ENCODE measurements at regions not wholly inside any gene's neighbourhood (a gene's known extent, or its start where the extent isn't known, plus 50 kb on each side); places are given as distances from the start of the nearest gene placed in this dataset.

DNA sequence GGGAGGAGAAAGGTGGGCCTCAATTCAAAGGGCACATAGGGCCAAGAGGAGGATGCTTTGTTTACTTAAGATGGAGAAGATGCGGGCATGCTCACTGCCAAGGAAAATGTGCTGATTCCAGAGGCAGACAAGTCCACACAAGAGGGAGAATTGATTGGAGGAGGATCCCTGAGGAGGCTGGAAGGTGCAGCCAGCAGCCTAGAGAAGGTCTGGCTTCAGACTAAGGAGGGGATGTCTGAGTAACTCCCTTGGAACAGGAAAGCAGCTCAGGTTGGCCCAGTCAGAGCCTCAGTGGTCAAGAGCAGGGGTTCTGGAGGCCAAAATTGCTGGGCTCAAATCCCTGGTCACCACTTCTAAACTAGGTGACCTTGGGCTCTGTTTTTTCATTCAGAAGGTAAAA, 265.5 kb upstream of the NCKAP5 start:
- Histone ChIP-seq H3K4me1 (ENCODE audit: control insufficient read depth, insufficient read depth, low read length) (peaks cover 26% of the 10 kb centered on the region), H3K14ac (replicated peaks; ENCODE audit: low read depth, low read length) (no peak overlapping the region), H4K20me1 (ENCODE audit: insufficient read depth, low read length) (no peaks in the 10 kb centered on the region), H2BK120ac (ENCODE audit: low read depth, low read length) (peak overlapping the region; percentile 52; the same call in 1 of the 2 replicates), H4K5ac (ENCODE audit: low read depth, low read length) (peak overlapping the region; percentile 35; the same call in 1 of the 2 replicates), H2BK5ac (ENCODE audit: low read depth, low read length, poor library complexity, severe bottlenecking) (no peak overlapping the region), H3K4me2 (ENCODE audit: low read depth, low read length) (no peak overlapping the region), H3K79me1 (ENCODE audit: low read depth in 1 of 2, low read length in 2 of 2) (peaks cover 0 to 23% of the 10 kb centered on the region in 2 experiments; a peak in 2 of 4 replicates), H3K9ac (ENCODE audit: low read depth, low read length) (no peak overlapping the region), H3K18ac (ENCODE audit: low read depth, low read length) (no peak overlapping the region), H4K8ac (ENCODE audit: low read depth in 2 of 2, low read length in 2 of 2) (no peak overlapping the region), H2BK15ac (ENCODE audit: low read depth, low read length) (peak overlapping the region; percentile 42; the same call in 1 of the 3 replicates), H3K27me3 (ENCODE audit: control insufficient read depth, insufficient read depth, low read length) (no peaks in the 10 kb centered on the region), H2AFZ (replicated peaks; ENCODE audit: low read length, poor library complexity) (peak overlapping the region; percentile 24), H3K56ac (ENCODE audit: extremely low read depth, insufficient read depth, low read length) (no peak overlapping the region), H4K91ac (ENCODE audit: insufficient read depth, low read depth, low read length) (0 out of 2 replicates have a peak overlapping the region, but pooled peaks have one; percentile 16), H3K27ac (ENCODE audit: insufficient read depth, low read length) (no peak overlapping the region), H3K36me3 (ENCODE audit: control insufficient read depth, insufficient read depth, low read length) (no peaks in the 10 kb centered on the region), H3K9me3 (ENCODE audit: control insufficient read depth, insufficient read depth, low read length) (peaks cover 5% of the 10 kb centered on the region), H2BK20ac (ENCODE audit: low read depth, low read length) (peak overlapping the region; percentile 41; the same call in 1 of the 2 replicates), H3K23ac (ENCODE audit: low read depth, low read length) (no peak overlapping the region), H3K9me1 (ENCODE audit: insufficient read depth, low read length) (peaks cover 29% of the 10 kb centered on the region), H3K4me3 (ENCODE audit: insufficient read depth, low read depth, low read length) (no peak overlapping the region), H2AK9ac (replicated peaks; ENCODE audit: low read depth, low read length, poor library complexity) (no peak overlapping the region), H3K4ac (ENCODE audit: low read depth, low read length) (peak overlapping the region; percentile 38), H2AK5ac (ENCODE audit: low read depth, low read length) (peak overlapping the region; percentile 55)
- ChIA-PET POLR2A (ENCODE audit: unreplicated experiment) (no interaction called here), CTCF (interaction anchor here (1.1 kb wide), 1 partner anchor 11 kb away, joined by 3 read pairs; no protein-coding TSS in a partner anchor)
- dilution Hi-C loops (cut with HindIII; ENCODE audit: low sequenced_read_pairs, unreplicated experiment) (no loop called here), intact Hi-C loops (cut with micrococcal nuclease) (no loop called here), in situ Hi-C loops (cut with MboI; ENCODE audit: low sequenced_read_pairs) (loop anchor here (25.0 kb wide), 1 partner anchor 1171 kb away; the partner anchor contains the start of gene LYPD1)
- BruUV-seq (replicated peaks): no TSS peak
- ATAC-seq (ENCODE audit: low read depth) (no peak), DNase-seq (no peak)
- WGBS, 2 experiments (ENCODE audit: extremely low coverage in 2 of 2, insufficient read length in 1 of 2): 60% methylated on average over 1 of the region's 1 CpG; no CpG with 5 or more reads in 1 of the 2 experiments
- no peak for TF ChIP-seq FOS (IDR thresholded peaks at IDR 0.05; ENCODE audit: low read depth, low read length)
- no peak for TF ChIP-seq RFX5 (IDR thresholded peaks at IDR 0.05; ENCODE audit: low read depth, low read length)
- TF ChIP-seq MAZ (IDR thresholded peaks at IDR 0.05; ENCODE audit: borderline replicate concordance, low read depth, low read length): no peak
